ENCODE measurements at regions not wholly inside any gene's neighbourhood (a gene's known extent, or its start where the extent isn't known, plus 50 kb on each side); places are given as distances from the start of the nearest gene placed in this dataset.
A peak's percentile ranks its signal among the peaks of the same experiment; 100 is the strongest.

- 33% methylated on average over 1 of the region's 1 CpG for WGBS (ENCODE audit: missing lambda C conversion rate)
- ChIA-PET CTCF (no interaction called here), POLR2A (no interaction called here)
- ATAC-seq, result no peak
- DNase-seq (ENCODE audit: low read depth in 1 of 2, low spot score in 1 of 2), result no peak
- no peaks in the 10 kb centered on the region for H3K9me3 ChIP-seq
- H3K4me1 ChIP-seq, result no peaks in the 10 kb centered on the region
- TF ChIP-seq RFX5 (IDR thresholded peaks at IDR 0.05) (no peak), TFCP2L1 (CRISPR knock-in tag; IDR thresholded peaks at IDR 0.05) (no peak)
- H3K4me2 ChIP-seq, result no peak overlapping the region
- no peak overlapping the region for H3K4me3 ChIP-seq
- no peak overlapping the region for H3K27ac ChIP-seq
- no peak for FAIRE-seq
Observed at GRCh38 chr3:81291586-81291985, 469.9 kb downstream of the GBE1 start.

GRCh38 chr3:81289676-81290075 lies 471.8 kb downstream of the GBE1 start:
- no peak for ATAC-seq
- TF ChIP-seq POLR2A (IDR thresholded peaks at IDR 0.05; ENCODE audit: low read length), result no peak
- no peak for TF ChIP-seq HEYL (CRISPR knock-in tag; IDR thresholded peaks at IDR 0.05)
- no peak overlapping the region for H3K4me2 ChIP-seq
- no peaks in the 10 kb centered on the region for H3K4me1 ChIP-seq
- ChIA-PET CTCF (interaction anchor here (1.8 kb wide), 1 partner anchor 13 kb away, joined by 7 read pairs; no protein-coding TSS in a partner anchor), POLR2A (no interaction called here)
- H3K9me3 ChIP-seq, result no peaks in the 10 kb centered on the region
- WGBS (ENCODE audit: missing lambda C conversion rate), result 61% methylated on average over 3 of the region's 3 CpGs
- DNase-seq (ENCODE audit: low read depth in 1 of 2, low spot score in 1 of 2), result no peak
- no peak overlapping the region for H3K4me3 ChIP-seq
- no peak for FAIRE-seq
- H3K27ac ChIP-seq, result no peak overlapping the region

GRCh38 chr3:81279481-81280379 lies 481.7 kb downstream of the GBE1 start:
- WGBS (ENCODE audit: missing lambda C conversion rate), result 21% methylated on average over 4 of the region's 4 CpGs
- no peak overlapping the region for H3K4me3 ChIP-seq
- FAIRE-seq, result peak; percentile 32
- ChIA-PET CTCF (no interaction called here), POLR2A (no interaction called here)
- no peak for DNase-seq (ENCODE audit: low read depth in 1 of 2, low spot score in 1 of 2)
- no peak overlapping the region for H3K27ac ChIP-seq
- TF ChIP-seq CHD2 (IDR thresholded peaks at IDR 0.05; ENCODE audit: low read length, partially characterized antibody), result no peak
- no peak for TF ChIP-seq EP300 (IDR thresholded peaks at IDR 0.05)
- TF ChIP-seq CBX8 (IDR thresholded peaks at IDR 0.05), result no peak
- TF ChIP-seq JUN (IDR thresholded peaks at IDR 0.05), result no peak
- TF ChIP-seq ELK1 (IDR thresholded peaks at IDR 0.05; ENCODE audit: low read depth, low read length), result no peak
- TF ChIP-seq FOSB (CRISPR knock-in tag; IDR thresholded peaks at IDR 0.05), result no peak
- no peak for TF ChIP-seq RNF2 (IDR thresholded peaks at IDR 0.05; ENCODE audit: borderline replicate concordance, low read depth)
- no peak for TF ChIP-seq CBX2 (IDR thresholded peaks at IDR 0.05; ENCODE audit: borderline replicate concordance, low read depth)
- no peak for TF ChIP-seq JUNB (IDR thresholded peaks at IDR 0.05)
- TF ChIP-seq ZFP36 (IDR thresholded peaks at IDR 0.05; ENCODE audit: borderline replicate concordance, partially characterized antibody), result no peak
- TF ChIP-seq E2F6 (IDR thresholded peaks at IDR 0.05; ENCODE audit: borderline replicate concordance, low read depth), result no peak
- TF ChIP-seq HOXB5 (CRISPR knock-in tag; IDR thresholded peaks at IDR 0.05), result no peak
- no peak for TF ChIP-seq RAD21 (conservative IDR thresholded peaks at IDR 0.05 in 1 of 2, IDR thresholded peaks at IDR 0.05 in 1 of 2)
- TF ChIP-seq NPAS2 (CRISPR knock-in tag; IDR thresholded peaks at IDR 0.05; ENCODE audit: borderline replicate concordance), result no peak
- no peak for TF ChIP-seq HMGXB4 (CRISPR knock-in tag; IDR thresholded peaks at IDR 0.05; ENCODE audit: borderline replicate concordance)
- no peak for TF ChIP-seq RCOR1 (IDR thresholded peaks at IDR 0.05; ENCODE audit: low read depth, low read length)
- no peak for TF ChIP-seq HES2 (IDR thresholded peaks at IDR 0.05)
- TF ChIP-seq TP53 (CRISPR knock-in tag; IDR thresholded peaks at IDR 0.05), result no peak
- TF ChIP-seq BCL3 (IDR thresholded peaks at IDR 0.05), result no peak
- TF ChIP-seq PBX3 (IDR thresholded peaks at IDR 0.05), result no peak
- peak overlapping the region; percentile 36 for H3K4me2 ChIP-seq
- no peak for ATAC-seq
- no peaks in the 10 kb centered on the region for H3K9me3 ChIP-seq
- H3K4me1 ChIP-seq, result peaks cover 7% of the 10 kb centered on the region; the same call in 1 of the 3 replicates

Measured in A549 (cell line).